K562 (cell line): ENCODE measurements at regions not wholly inside any gene's neighbourhood (a gene's known extent, or its start where the extent isn't known, plus 50 kb on each side); places are given as distances from the start of the nearest gene placed in this dataset.

Experiments
- ATAC-seq: fragments of 200-7000 bp; cut with Tn5 transposase; 3 replicates; pipeline ENCODE4 v1.9.1; 2020; ENCODE audit warnings: moderate library complexity
- BruUV-seq: library from RNA; stranded (reverse); fragments of 400-500 nt; replicated peaks from 2 replicates; lab custom pipeline; 2021; lab: Mats Ljungman, UMichigan
- CTCF ChIA-PET: fragments of 300-600 bp; formaldehyde crosslinking; extraction: SDS; loops from one replicate; lab custom pipeline; 2021; ENCODE audit warnings: low intra/inter-chr PET ratio; lab: Yijun Ruan, JAX
- POLR2A ChIA-PET: fragments of 300-600, 350-650 bp; sonication (Branson Sonifier 250); formaldehyde crosslinking; extraction: SDS; loops from one replicate; lab custom pipeline; 2021; ENCODE audit warnings: antibody characterized with exemption, inconsistent platforms; lab: Yijun Ruan, JAX
- DNase-seq, 4 experiments: peaks; one replicate each; pipeline versions ENCODE4 v3.0.0 to v3.0.0-alpha.2; 2011 to 2018; ENCODE audit warnings: low spot score in 3 of 4, mixed read lengths in 3 of 4; ENCODE audit errors: extremely low read depth in 1 of 4
- FAIRE-seq: peaks from 2 replicates; lab custom pipeline; 2011; peaks lifted over from hg19 to GRCh38; lab: Jason Lieb, UNC
- H2AFZ ChIP-seq: 2 replicates; pipeline ENCODE4 v1.6.0; 2011; ENCODE audit warnings: low read depth, low read length, control low read depth, inconsistent platforms
- H3K27ac ChIP-seq: fragments of 200-600 bp; 3 replicates; pipeline ENCODE4 v1.8.0; 2011; ENCODE audit warnings: low read depth, mild to moderate bottlenecking, control low read depth, inconsistent platforms, low read length, moderate library complexity, mixed read lengths; ENCODE audit errors: extremely low read depth
- H3K27me3 ChIP-seq, 2 experiments: fragments of 300-600 bp in 1 of 2; 2 replicates in 1 of 2; 3 replicates in 1 of 2; pipeline versions ENCODE4 v1.6.0 to v1.8.0; 2011; ENCODE audit warnings: inconsistent platforms in 2 of 2, low read length in 2 of 2, mild to moderate bottlenecking in 1 of 2, mixed read lengths in 1 of 2, moderate library complexity in 1 of 2; ENCODE audit not compliant: control insufficient read depth in 2 of 2, insufficient read depth in 2 of 2
- H3K36me3 ChIP-seq: fragments of 300-600 bp; 3 replicates; pipeline ENCODE4 v1.8.0; 2011; ENCODE audit warnings: mild to moderate bottlenecking, low read length, inconsistent platforms; ENCODE audit not compliant: control insufficient read depth, insufficient read depth
- H3K4me1 ChIP-seq, 2 experiments: fragments of 200-600 bp in 1 of 2; replicated peaks in 1 of 2; 2 replicates in 1 of 2; 3 replicates in 1 of 2; pipeline versions ENCODE4 v1.5.1 to v1.8.0; 2011; ENCODE audit warnings: inconsistent platforms in 2 of 2, low read length in 2 of 2, mild to moderate bottlenecking in 1 of 2, mixed read lengths in 1 of 2, moderate library complexity in 1 of 2; ENCODE audit not compliant: control insufficient read depth in 2 of 2, insufficient read depth in 2 of 2
- H3K4me2 ChIP-seq: 2 replicates; pipeline ENCODE4 v1.6.1; 2011; ENCODE audit warnings: low read length, control low read depth, inconsistent platforms, mixed read lengths; ENCODE audit not compliant: insufficient read depth
- H3K4me3 ChIP-seq: fragments of 200-600 bp; sonication (generic), shearing (Covaris generic); 2 replicates; pipeline ENCODE4 v1.5.1; 2016; ENCODE audit warnings: control low read depth, inconsistent platforms
- H3K79me2 ChIP-seq: fragments of 200-600 bp; 3 replicates; pipeline ENCODE4 v1.8.0; 2011; ENCODE audit warnings: low read length, inconsistent platforms; ENCODE audit not compliant: control insufficient read depth, insufficient read depth
- H3K9ac ChIP-seq, 2 experiments: 2 replicates each; pipeline versions ENCODE4 v1.6.0 to v1.6.1; 2011; ENCODE audit warnings: low read depth in 2 of 2, low read length in 2 of 2, control low read depth in 1 of 2, inconsistent platforms in 1 of 2, mild to moderate bottlenecking in 1 of 2, mixed read lengths in 1 of 2; ENCODE audit not compliant: insufficient read depth in 1 of 2
- H3K9me1 ChIP-seq: one replicate; pipeline ENCODE4 v1.6.0; 2011; ENCODE audit warnings: inconsistent platforms, mild to moderate bottlenecking, low read length, moderate library complexity; ENCODE audit not compliant: control insufficient read depth, insufficient read depth
- H3K9me3 ChIP-seq: replicated peaks from 2 replicates; pipeline ENCODE4 v1.5.1; 2011; ENCODE audit warnings: low read depth, low read length, inconsistent platforms; ENCODE audit not compliant: control insufficient read depth, insufficient read depth
- H4K20me1 ChIP-seq: replicated peaks from 2 replicates; pipeline ENCODE4 v1.6.1; 2011; ENCODE audit warnings: low read length, inconsistent platforms, mixed read lengths; ENCODE audit not compliant: control insufficient read depth, insufficient read depth
- ARID3B ChIP-seq: fragments of 250-450 bp; sonication (Bioruptor Pico); IDR thresholded peaks from 2 replicates; pipeline ENCODE4 v1.4.0; 2020; ENCODE audit warnings: borderline replicate concordance
- BRD4 ChIP-seq: fragments of 200-600 bp; sonication (generic); IDR thresholded peaks from 2 replicates; pipeline ENCODE4 v1.6.1; 2017; ENCODE audit warnings: inconsistent platforms
- HNRNPL ChIP-seq: fragments of 200-400 bp; formaldehyde crosslinking; IDR thresholded peaks from 2 replicates; pipeline ENCODE4 v1.6.1; 2017; ENCODE audit warnings: low read depth, mild to moderate bottlenecking, low read length
- IRF1 ChIP-seq: sonication (generic); formaldehyde crosslinking; IDR thresholded peaks from 2 replicates; pipeline ENCODE4 v1.8.0; 2022; ENCODE audit warnings: missing genetic modification reagents, mild to moderate bottlenecking, borderline replicate concordance
- MTF1 ChIP-seq: fragments of 250-450 bp; sonication (Bioruptor Pico); IDR thresholded peaks from 2 replicates; pipeline ENCODE4 v1.9.0; 2021; ENCODE audit warnings: moderate library complexity, mild to moderate bottlenecking, inconsistent platforms, borderline replicate concordance
- SIN3B ChIP-seq: fragments of 450-650 bp; IDR thresholded peaks from 2 replicates; pipeline ENCODE4 v1.6.1; 2017; ENCODE audit warnings: low read depth, mild to moderate bottlenecking, moderate library complexity
- SMAD3 ChIP-seq: fragments of 450-650 bp; formaldehyde crosslinking; conservative IDR thresholded peaks from 2 replicates; pipeline ENCODE4 v1.4.0; 2020; ENCODE audit warnings: mild to moderate bottlenecking
- SMC3 ChIP-seq: conservative IDR thresholded peaks from 2 replicates; pipeline ENCODE4 v1.6.1; 2011; ENCODE audit warnings: low read depth, low read length, improper control_type of control experiment; ENCODE audit not compliant: insufficient read depth
- TEAD4 ChIP-seq, 2 experiments: sonication (generic) in 1 of 2; formaldehyde crosslinking in 1 of 2; IDR thresholded peaks; 2 replicates each; pipeline versions ENCODE4 v1.6.1 to v1.8.0; 2012 to 2022; ENCODE audit warnings: borderline replicate concordance in 1 of 2, inconsistent platforms in 1 of 2, low read length in 1 of 2, mild to moderate bottlenecking in 1 of 2, missing genetic modification reagents in 1 of 2
- ZNF165 ChIP-seq: fragments of 250-450 bp; sonication (Bioruptor Pico); IDR thresholded peaks from 2 replicates; pipeline ENCODE4 v1.4.0; 2020; ENCODE audit warnings: borderline replicate concordance
- WGBS: fragments of 100-300 bp; shearing (Covaris generic); methylation state at CpG from one replicate; pipeline ENCODE4 v1.1.6; 2016; ENCODE audit warnings: low coverage, mixed read lengths; ENCODE audit not compliant: insufficient coverage; ENCODE audit errors: missing lambda C conversion rate; 5-methylcytosine and 5-hydroxymethylcytosine counted together
- in situ Hi-C: fragments of 300-500 bp; cut with MboI; formaldehyde crosslinking; loops from 4 replicates; pipeline ENCODE4 v1.15.0; 2018; ENCODE audit warnings: inconsistent platforms, mixed read lengths
- intact Hi-C: fragments of 100-400 bp; cut with micrococcal nuclease; formaldehyde crosslinking; loops from 2 replicates; pipeline ENCODE4 v1.14.2; 2022

- TF ChIP-seq IRF1 (CRISPR knock-in tag) = no peak
- TF ChIP-seq HNRNPL = no peak
- no peak for TF ChIP-seq TEAD4 (IDR thresholded peaks at IDR 0.05; ENCODE audit: low read length)
- no peak for TF ChIP-seq TEAD4 (CRISPR knock-in tag; IDR thresholded peaks at IDR 0.05; ENCODE audit: borderline replicate concordance)
- no peak for TF ChIP-seq SMAD3 (CRISPR knock-in tag)
These were observed 1923.5 kb downstream of the STIM2 start (continued) for GRCh38 chr4:28784188-28784587.

GRCh38 chr4:28787947-28788346 is 1927.3 kb downstream of the STIM2 start:
- H3K9ac ChIP-seq = no peak overlapping the region
- no peaks in the 10 kb centered on the region for H3K9me1 ChIP-seq
- intact Hi-C loops = no loop called here
- no peaks in the 10 kb centered on the region for H3K9me3 ChIP-seq
- H2AFZ ChIP-seq = no peak overlapping the region
- no peaks in the 10 kb centered on the region for H3K36me3 ChIP-seq
- H3K27ac ChIP-seq = no peak overlapping the region
- in situ Hi-C loops = no loop called here
- H3K4me3 ChIP-seq = no peak overlapping the region
- no TSS peak for BruUV-seq
- ChIA-PET POLR2A (no interaction called here), CTCF (no interaction called here)
- FAIRE-seq = no peak
- no peaks in the 10 kb centered on the region for H3K4me1 ChIP-seq
- 0% methylated on average over 2 of the region's 2 CpGs for WGBS
- TF ChIP-seq ZNF165 (CRISPR knock-in tag) = no peak
- TF ChIP-seq BRD4 = no peak
- no peak for TF ChIP-seq SIN3B
- no peak for TF ChIP-seq ARID3B (CRISPR knock-in tag)
- no peak for TF ChIP-seq MTF1 (CRISPR knock-in tag)
- TF ChIP-seq SMC3 = no peak
- no peak for DNase-seq
- H4K20me1 ChIP-seq = no peaks in the 10 kb centered on the region
- H3K4me2 ChIP-seq = no peak overlapping the region
- H3K79me2 ChIP-seq = no peaks in the 10 kb centered on the region
- H3K27me3 ChIP-seq = no peaks in the 10 kb centered on the region
- ATAC-seq = no peak
